Amygdala (tissue), 56 donors: ENCODE measurements at regions not wholly inside any gene's neighbourhood (a gene's known extent, or its start where the extent isn't known, plus 50 kb on each side); places are given as distances from the start of the nearest gene placed in this dataset.

Source experiments
- DNase-seq, 56 donors: peaks; one replicate each; lab custom pipeline; 2025; lab: John Stamatoyannopoulos, UW

GRCh38 chr10:108753326-108753725 lies 1170.0 kb downstream of the XPNPEP1 start:
- peak in 1 of 56 donors; percentile 2 for DNase-seq

GRCh38 chr10:108749042-108749441 lies 1174.3 kb downstream of the XPNPEP1 start:
- no peak for DNase-seq

DNA sequence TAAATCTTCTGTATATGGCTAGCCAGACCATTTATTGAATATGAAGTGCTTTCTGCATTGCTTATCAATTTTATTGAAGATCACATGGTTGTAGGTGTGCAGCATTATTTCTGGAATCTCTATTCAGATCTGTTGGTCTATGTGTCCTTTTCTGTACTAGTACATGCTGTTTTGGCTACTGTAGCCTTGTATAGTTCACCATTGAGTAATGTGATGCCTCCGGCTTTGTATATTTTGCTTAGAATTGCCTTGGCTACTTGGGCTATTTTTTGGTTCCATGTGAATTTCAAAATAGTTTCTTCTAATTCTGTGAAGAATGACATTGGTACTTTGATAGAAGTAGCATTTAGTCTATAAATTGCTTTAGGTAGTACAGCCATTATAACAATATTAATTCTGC lies 1187.2 kb downstream of the XPNPEP1 start:
- DNase-seq, result no peak

DNA sequence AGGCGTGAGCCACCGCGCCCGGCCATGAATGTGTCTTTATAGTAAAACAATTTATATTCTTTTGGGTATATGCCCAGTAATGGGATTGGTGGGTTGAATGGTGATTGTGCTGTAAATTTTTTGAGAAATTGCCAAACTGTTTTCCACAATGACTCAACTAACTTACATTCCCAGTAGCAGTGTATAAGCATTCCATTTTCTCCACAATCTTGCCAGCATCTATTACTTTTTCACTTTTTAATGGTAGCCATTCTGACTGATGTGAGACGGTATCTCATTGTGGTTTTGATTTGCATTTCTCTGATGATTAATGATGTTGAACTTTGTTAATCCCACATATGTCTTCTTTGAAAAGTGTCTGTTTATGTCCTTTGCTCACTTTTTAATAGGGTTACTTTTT lies 1187.9 kb downstream of the XPNPEP1 start:
- DNase-seq, result no peak

DNA sequence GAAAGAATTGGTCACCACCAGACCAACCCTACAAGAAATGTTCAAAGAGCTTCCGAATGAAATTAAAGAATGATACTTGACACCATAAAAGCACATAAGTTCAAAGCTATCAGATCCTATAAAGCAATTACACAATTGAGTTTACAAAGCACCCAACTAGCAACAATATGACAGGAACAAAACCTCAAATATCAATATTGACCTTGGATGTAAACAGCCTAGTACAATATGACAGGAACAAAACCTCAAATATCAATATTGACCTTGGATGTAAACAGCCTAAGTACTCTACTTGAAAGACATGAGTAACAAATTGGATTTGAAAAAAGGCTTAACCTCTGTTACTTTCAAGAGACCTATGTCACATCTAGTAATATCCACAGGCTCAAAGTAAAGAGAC lies 1201.4 kb downstream of the XPNPEP1 start:
- no peak for DNase-seq

DNA sequence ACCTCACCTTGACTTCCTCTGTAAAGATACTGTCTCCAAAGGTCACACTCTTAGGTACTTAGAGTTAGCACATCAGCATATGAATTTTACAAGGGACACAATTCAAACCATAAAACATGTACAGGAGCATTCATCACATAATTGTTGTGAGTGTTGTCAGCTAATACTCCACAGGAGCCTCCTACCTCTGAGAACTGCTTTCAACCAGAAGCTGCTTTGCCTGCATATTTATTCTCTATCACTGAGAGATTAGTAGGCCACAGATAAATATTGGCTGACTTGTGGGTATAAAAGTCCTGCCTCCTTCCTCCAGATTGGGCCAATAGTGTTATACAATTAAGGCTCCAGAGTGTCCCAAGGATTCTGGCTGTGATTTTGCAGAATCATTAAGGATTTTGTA lies 1207.0 kb downstream of the XPNPEP1 start:
- no peak for DNase-seq

GRCh38 chr10:108709927-108710722 lies 1213.2 kb downstream of the XPNPEP1 start:
- DNase-seq, result no peak

GRCh38 chr10:108708363-108708762 lies 1214.9 kb downstream of the XPNPEP1 start:
- DNase-seq, result no peak

- no peak for DNase-seq
These were observed 1226.4 kb downstream of the XPNPEP1 start for GRCh38 chr10:108696792-108697477.

GRCh38 chr10:108691126-108691525 lies 1232.2 kb downstream of the XPNPEP1 start:
- DNase-seq, result no peak

DNA sequence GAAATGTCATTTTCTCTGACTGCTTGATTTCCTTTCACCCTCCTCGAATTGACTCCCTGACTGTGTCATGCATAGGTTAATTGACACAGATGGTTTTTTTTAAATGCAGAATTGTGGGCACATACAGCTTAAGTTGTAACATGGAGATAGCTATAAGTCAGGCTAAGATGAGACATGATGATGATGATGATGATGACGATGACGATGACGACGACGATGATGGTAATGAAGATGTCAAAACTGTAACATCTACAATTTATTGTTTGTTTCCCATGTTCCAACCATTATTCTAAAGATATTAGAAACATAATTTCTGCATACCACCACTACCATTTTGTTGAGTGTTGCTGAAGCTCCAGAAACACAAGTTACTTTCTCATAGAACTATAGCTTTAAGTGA lies 1232.8 kb downstream of the XPNPEP1 start:
- no peak for DNase-seq

DNA sequence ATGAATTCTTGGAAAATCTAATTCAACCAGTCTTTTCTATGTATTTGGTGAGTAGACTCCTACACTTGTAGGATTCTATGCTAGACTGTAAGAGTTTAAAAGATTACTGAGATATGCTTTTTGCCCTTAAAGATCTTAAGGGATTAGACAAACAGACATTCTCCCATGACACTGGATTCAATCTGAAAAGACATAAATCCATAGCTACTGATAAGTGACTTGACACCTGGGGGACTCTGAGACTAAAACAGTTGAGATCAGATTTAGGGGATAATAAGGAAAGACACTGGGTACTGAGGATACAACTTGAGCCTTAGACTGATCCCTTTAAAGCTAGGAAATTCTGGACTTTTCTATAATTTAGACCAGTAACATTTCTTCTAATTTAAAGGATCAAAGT lies 1233.4 kb downstream of the XPNPEP1 start:
- no peak for DNase-seq

DNA sequence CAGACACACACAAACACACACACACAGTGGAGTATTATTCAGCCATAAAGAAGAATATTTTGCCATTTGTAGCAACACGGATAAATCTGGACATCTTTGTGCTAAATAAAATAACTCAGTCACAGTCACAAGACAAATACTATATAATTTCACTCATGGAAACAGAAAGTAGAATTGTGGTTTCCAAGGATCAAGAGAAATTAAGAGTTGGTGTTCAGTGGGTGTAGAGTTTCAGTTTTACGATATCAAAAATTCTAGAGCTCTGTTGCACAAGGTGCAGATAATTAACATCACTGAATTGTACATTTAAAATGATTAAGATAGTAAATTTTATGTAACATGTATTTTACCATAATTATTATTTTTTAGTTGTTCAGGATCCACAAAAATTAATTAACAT lies 1235.0 kb downstream of the XPNPEP1 start:
- DNase-seq, result no peak

GRCh38 chr10:108685863-108686531 lies 1237.3 kb downstream of the XPNPEP1 start:
- no peak for DNase-seq

DNA sequence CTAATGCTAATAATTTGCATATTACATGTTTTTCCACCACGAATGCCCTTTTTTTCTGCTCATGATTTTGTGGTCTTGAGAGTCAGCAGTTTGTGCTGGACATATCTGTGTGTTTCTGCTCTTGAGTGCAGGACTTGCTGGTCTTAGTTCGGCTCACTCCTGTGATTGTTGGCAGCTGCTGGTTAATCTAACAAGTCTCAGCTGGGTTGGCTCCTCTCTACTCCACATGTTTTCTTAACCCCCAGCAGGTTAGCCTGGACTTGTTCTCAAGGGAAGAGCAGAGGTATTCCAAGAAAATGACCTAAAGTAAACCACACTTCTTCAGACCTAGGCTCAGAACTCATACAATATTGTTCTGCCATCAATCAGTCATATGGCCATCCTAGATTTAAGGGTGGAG lies 1238.9 kb downstream of the XPNPEP1 start:
- no peak for DNase-seq

- DNase-seq, result no peak
These were observed 1249.6 kb downstream of the XPNPEP1 start for GRCh38 chr10:108673741-108674140.

GRCh38 chr10:108663587-108663986 lies 1259.7 kb downstream of the XPNPEP1 start:
- DNase-seq, result no peak

- DNase-seq, result no peak
These were observed 1260.3 kb downstream of the XPNPEP1 start for GRCh38 chr10:108662975-108663374.

DNA sequence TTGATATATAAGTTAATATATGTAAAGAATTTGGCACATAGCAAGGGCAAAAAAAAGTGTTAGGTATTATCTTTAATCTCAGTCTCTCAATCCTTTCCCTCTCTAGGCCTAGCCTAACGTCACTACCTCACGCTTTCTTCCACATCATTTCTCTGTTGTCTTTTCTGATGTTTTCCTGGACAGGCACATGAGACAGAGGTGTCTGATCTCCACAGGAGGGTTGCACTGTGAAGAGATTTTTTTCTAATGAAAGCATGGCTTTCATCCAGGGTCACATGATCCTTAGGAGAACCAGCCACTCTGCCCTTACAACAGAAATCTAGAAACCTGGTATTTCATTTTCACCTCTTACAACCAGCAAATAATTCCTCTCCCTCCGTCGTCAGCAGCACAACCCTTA lies 1268.3 kb downstream of the XPNPEP1 start:
- DNase-seq, result no peak

DNA sequence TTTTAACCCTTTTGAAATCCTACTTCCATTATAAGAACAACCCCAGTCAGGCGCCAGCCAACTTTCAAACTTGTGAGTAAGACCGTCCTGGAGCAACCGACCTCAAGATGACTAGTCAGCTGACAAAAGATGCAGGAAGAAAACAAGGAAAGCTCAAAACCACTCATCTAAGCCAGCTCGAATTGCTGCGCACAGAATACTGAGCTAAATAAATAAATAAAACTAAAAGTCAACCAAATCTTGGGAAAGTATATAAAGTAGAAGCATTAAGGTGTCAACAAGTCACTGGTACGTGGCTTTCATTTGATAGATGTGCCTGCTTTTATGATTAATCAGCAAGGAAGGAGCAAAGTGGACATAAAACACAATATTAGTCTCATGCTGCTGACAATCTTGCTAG lies 1269.8 kb downstream of the XPNPEP1 start:
- no peak for DNase-seq

- no peak for DNase-seq
These were observed 1284.3 kb downstream of the XPNPEP1 start for GRCh38 chr10:108639010-108639409.

- no peak for DNase-seq
These were observed 1285.1 kb downstream of the XPNPEP1 start for GRCh38 chr10:108638225-108638624.
